ENCODE measurements at regions not wholly inside any gene's neighbourhood (a gene's known extent, or its start where the extent isn't known, plus 50 kb on each side); places are given as distances from the start of the nearest gene placed in this dataset.

DNA sequence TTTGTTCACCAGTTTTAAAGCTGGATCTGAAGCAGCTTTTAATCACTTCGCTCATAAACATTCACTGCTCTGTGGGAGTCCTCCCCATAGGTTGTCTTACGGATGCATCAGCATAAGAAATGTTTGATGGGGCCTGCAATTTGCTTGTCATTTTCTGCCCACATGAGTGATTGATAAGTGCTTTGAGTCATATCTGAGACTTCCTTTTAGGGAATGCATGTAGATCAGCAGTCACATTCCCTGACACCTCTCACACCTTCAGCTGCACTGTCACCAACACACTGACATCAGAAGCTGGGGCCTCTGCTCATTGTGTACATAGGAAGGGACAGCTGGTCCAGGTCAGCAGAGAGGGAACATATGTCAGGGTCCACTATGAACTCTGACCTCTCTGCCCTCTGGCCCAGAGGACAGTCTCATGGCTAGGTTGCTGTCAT is 84.1 kb upstream of the SPATA31D4 start:
- H3K36me3 Mint-ChIP-seq (ENCODE audit: low read depth) = no peaks in the 10 kb centered on the region
- no peaks in the 10 kb centered on the region for H3K9me3 Mint-ChIP-seq
- no peak overlapping the region for H3K4me3 Mint-ChIP-seq
- H3K27ac Mint-ChIP-seq = no peak overlapping the region
- H3K4me1 Mint-ChIP-seq (ENCODE audit: low read depth) = no peaks in the 10 kb centered on the region
- H3K27me3 Mint-ChIP-seq = no peaks in the 10 kb centered on the region
- intact Hi-C loops (cut with micrococcal nuclease) = no loop called here

DNA sequence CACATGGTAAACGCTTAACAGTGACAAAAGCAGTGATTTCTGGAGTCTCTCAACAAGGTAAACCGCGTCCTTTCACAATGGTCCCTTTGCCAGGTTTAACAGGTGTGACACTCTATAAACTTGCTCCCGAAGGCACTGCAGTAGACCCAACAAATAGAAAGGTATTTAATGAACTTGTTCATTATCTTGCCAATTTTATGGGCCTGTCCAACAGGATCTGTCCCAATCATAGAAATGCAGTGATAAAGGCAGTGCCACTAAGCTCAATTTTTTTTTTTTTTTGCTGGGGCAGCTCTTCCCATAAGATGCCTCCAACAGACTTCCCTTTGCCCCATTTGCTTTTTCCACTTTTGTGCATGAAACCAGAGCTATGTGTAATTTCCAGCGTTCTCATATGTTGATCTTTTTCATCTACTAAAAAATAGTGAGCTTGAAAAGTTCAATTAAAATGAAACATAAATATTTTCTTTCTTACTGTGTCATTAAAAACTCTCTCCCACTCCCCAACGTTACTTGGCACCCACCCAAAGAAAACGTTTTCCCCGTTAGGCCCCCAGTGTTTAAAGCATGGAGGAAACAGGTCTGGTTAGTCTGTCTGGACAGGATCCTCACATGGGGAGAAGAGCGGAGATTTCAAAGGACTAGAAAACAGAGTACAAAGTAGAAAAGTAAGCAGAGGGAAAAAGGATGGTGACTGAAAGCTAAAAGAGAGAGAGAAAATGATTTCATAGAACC is 80.9 kb upstream of the SPATA31D4 start:
- H3K36me3 Mint-ChIP-seq (ENCODE audit: low read depth) = no peaks in the 10 kb centered on the region
- no peaks in the 10 kb centered on the region for H3K4me1 Mint-ChIP-seq (ENCODE audit: low read depth)
- no peaks in the 10 kb centered on the region for H3K9me3 Mint-ChIP-seq
- intact Hi-C loops (cut with micrococcal nuclease) = loop anchor here (5.0 kb wide), 1 partner anchor 325 kb away; no protein-coding TSS in a partner anchor
- no peaks in the 10 kb centered on the region for H3K27me3 Mint-ChIP-seq
- H3K27ac Mint-ChIP-seq = no peak overlapping the region
- H3K4me3 Mint-ChIP-seq = no peak overlapping the region

DNA sequence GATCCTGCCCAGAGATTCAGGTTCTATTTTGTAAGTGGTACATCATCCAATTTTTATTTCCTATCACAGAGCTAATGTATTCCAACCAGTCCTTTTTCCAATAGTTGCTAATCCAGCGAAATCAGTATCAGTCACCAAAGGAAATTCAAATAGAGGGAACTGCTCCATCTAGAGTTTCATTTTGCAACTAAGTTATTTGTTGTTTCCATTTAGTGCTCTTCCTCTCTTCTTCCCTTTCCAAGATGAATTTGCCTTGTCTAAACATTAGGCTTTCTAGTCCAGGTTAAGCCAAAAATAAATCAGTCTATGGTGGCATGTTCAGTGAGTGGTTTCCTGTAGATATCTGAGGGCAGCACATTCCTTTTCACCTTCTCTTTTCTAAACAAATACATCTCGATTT is 79.8 kb upstream of the SPATA31D4 start:
- no peaks in the 10 kb centered on the region for H3K27me3 Mint-ChIP-seq
- no peak overlapping the region for H3K27ac Mint-ChIP-seq
- no peak overlapping the region for H3K4me3 Mint-ChIP-seq
- intact Hi-C loops (cut with micrococcal nuclease) = loop anchor here (5.0 kb wide), 1 partner anchor 326 kb away; no protein-coding TSS in a partner anchor
- no peaks in the 10 kb centered on the region for H3K9me3 Mint-ChIP-seq
- H3K36me3 Mint-ChIP-seq (ENCODE audit: low read depth) = no peaks in the 10 kb centered on the region
- H3K4me1 Mint-ChIP-seq (ENCODE audit: low read depth) = no peaks in the 10 kb centered on the region

DNA sequence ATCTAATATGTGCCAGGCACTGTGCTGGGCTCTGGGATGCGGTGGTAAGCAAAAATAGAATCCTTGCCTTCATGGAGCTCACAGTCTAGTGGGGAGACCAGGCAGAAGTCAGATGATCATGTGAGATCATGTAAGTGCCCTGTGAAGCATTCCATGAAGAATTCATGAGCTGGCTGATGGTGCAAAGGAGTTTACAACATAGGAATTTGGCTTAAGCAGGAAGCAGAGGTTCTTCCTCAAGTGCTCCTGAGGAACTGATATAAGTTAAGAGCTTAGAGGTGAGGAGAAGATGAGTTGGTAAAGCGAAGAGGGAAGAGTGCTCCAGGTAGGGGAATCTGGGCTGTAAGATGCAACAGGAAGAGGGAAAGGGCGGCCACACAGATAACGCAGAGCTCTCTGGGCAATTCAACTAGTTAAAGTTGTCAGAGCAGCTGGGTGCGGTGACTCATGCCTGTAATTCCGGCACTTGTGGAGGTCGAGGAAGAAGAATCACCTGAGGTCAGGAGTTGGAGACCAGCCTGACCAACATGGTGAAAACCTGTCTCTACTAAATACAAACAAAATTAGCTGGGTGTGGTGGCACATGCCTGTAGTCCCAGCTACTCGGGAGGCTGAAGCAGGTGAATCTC is 78.5 kb upstream of the SPATA31D4 start:
- intact Hi-C loops (cut with micrococcal nuclease) = loop anchor here (5.0 kb wide), 1 partner anchor 327 kb away; no protein-coding TSS in a partner anchor
- Mint-ChIP-seq H3K4me3 (no peak overlapping the region), H3K36me3 (ENCODE audit: low read depth) (no peaks in the 10 kb centered on the region)

DNA sequence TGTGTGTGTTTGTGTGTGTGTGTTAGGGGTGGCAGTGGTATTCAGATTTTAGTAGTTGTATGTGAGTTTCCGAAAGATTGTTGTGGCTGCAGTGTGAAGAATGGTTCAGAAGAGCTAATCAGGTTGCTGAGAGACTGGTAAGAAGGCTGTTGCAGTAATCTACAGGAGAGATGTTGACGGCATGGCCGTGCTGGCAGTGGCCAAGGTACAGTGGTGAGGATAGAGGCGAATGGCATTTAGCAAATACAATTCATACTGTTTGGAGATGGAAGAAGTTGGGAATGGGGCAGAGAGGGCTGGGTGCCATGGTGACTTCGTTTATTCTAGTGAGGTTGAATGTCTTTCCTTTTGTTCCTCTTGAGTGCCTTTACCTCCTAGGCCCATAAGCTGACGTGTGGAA is 77.5 kb upstream of the SPATA31D4 start:
- Mint-ChIP-seq H3K4me1 (ENCODE audit: low read depth) (no peaks in the 10 kb centered on the region), H3K36me3 (ENCODE audit: low read depth) (no peaks in the 10 kb centered on the region), H3K4me3 (no peak overlapping the region), H3K27me3 (no peaks in the 10 kb centered on the region), H3K27ac (no peak overlapping the region), H3K9me3 (no peaks in the 10 kb centered on the region)
- intact Hi-C loops (cut with micrococcal nuclease) = no loop called here

More for the DNA sequence above, 78.5 kb upstream of the SPATA31D4 start:
- Mint-ChIP-seq H3K9me3 (no peaks in the 10 kb centered on the region), H3K4me1 (ENCODE audit: low read depth) (no peaks in the 10 kb centered on the region), H3K27ac (no peak overlapping the region), H3K27me3 (no peaks in the 10 kb centered on the region)

DNA sequence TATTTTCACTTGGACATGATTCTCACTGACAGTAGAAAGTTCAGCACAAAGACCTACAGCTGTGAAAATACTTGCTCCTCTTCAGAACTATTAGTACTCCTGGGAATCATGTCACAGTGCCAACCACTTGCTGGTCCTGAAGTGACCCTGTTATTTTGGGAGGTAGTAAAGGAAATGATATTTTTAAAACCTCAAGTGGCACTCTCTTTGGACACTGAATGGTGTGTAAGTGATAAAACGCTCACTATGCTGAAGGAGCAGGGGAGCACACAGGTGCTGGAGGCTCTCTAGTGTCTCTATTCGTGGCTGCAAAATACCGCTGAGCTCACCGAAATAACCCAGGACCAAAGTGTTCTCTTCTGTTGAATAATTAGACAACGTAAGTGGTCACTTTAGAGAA is 76.9 kb upstream of the SPATA31D4 start:
- Mint-ChIP-seq H3K4me1 (ENCODE audit: low read depth) (no peaks in the 10 kb centered on the region), H3K27ac (no peak overlapping the region), H3K27me3 (no peaks in the 10 kb centered on the region), H3K36me3 (ENCODE audit: low read depth) (no peaks in the 10 kb centered on the region), H3K4me3 (no peak overlapping the region), H3K9me3 (no peaks in the 10 kb centered on the region)
- intact Hi-C loops (cut with micrococcal nuclease) = no loop called here

DNA sequence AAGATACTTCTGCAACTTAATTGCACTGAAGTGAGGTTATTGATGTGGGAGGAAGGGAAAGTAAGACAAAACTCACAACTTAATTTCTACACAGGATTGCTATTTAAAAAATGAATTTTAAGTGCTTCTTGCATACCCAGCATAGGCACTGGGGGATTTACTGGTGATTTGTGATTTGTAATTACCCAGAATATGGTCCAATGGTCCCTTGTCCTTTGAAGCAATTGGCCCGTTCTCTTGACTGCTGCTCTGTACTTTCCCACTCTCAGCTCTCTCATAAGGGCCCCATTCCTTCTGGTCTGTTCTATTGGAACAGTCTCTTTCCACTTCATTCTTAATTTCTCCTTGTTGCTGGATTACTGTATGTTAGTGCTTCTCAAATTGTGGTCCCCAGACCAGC is 75.4 kb upstream of the SPATA31D4 start:
- intact Hi-C loops (cut with micrococcal nuclease) = no loop called here
- Mint-ChIP-seq H3K36me3 (ENCODE audit: low read depth) (no peaks in the 10 kb centered on the region), H3K4me1 (ENCODE audit: low read depth) (no peaks in the 10 kb centered on the region), H3K9me3 (no peaks in the 10 kb centered on the region), H3K27me3 (no peaks in the 10 kb centered on the region), H3K27ac (no peak overlapping the region), H3K4me3 (no peak overlapping the region)

DNA sequence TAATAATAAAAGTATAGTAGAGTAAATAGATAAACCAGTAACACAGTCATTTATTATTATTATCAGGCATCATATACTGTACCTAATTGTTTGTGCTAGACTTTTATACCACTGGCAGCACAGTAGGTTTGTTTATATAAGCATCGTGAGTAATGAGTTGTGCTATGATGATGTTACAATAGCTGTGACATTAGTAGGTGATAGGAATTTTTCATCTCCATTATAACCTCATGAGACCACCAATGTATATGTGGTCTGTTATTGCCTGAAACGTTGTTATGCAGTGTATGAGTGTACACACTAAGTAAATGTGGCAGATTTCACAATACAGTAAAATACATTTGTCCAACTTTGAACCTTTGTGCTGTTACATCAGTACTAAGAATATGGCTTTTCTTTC is 72.7 kb upstream of the SPATA31D4 start:
- no peak overlapping the region for H3K4me3 Mint-ChIP-seq
- H3K4me1 Mint-ChIP-seq (ENCODE audit: low read depth) = no peaks in the 10 kb centered on the region
- intact Hi-C loops (cut with micrococcal nuclease) = no loop called here
- H3K27me3 Mint-ChIP-seq = no peaks in the 10 kb centered on the region
- H3K27ac Mint-ChIP-seq = no peak overlapping the region
- no peaks in the 10 kb centered on the region for H3K9me3 Mint-ChIP-seq
- H3K36me3 Mint-ChIP-seq (ENCODE audit: low read depth) = no peaks in the 10 kb centered on the region

DNA sequence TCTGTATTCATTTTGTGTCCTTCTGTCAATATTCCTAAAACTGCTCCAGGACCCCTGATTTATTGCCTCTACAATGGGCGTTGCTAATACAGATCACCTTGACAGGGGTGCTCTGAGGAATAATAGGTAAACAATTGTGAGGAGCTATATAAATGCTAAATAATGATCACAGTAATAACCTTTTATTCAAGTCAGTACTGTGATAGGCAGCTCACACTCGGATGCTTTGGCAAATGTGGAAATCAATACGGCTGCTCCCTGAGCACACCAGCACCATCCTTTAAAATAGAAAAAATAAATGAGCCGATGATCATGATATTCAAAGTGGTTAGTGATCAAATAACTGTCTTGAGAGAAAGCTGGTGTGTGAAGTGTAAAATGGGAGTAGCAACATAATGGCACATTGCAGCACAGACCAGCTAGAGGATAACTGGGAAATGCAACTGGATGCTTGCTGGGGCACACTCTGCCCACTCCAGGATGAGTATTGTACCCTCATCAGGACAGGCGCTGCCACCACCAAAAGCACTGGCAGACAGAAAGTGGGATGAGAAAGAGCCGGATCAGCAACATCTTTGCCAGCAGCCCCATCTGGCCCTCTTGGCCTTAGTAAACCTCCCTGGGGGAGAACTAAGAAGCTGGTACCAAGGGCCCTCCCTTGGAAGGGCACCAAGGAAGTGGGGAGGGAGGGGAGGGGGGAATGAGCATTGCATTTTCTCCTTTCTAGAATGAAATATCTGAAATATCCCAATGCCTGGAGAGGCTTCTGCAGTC is 69.4 kb upstream of the SPATA31D4 start:
- no peaks in the 10 kb centered on the region for H3K27me3 Mint-ChIP-seq
- H3K9me3 Mint-ChIP-seq = no peaks in the 10 kb centered on the region
- H3K4me1 Mint-ChIP-seq (ENCODE audit: low read depth) = no peaks in the 10 kb centered on the region
- H3K27ac Mint-ChIP-seq = no peak overlapping the region
- intact Hi-C loops (cut with micrococcal nuclease) = no loop called here
- no peaks in the 10 kb centered on the region for H3K36me3 Mint-ChIP-seq (ENCODE audit: low read depth)
- H3K4me3 Mint-ChIP-seq = no peak overlapping the region

DNA sequence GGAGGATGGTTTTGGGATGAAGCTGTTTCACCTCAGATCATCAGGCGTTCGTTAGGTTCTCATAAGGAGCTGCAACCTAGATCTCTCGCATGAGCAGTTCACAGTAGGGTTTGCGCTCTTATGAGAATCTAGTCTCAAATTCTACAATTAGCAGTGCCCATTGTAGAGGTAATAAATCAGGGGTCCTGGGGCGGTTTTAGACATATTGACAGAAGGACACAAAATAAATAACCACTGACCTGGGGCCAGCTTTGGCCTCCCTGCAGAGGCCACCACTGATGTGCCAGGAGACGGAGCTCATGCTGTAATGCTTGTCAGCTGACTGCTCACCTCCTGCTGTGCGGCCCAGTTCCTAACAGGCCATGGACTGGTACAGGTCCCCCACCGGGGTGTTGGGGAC is 67.6 kb upstream of the SPATA31D4 start:
- H3K36me3 Mint-ChIP-seq (ENCODE audit: low read depth) = no peaks in the 10 kb centered on the region
- no peak overlapping the region for H3K27ac Mint-ChIP-seq
- intact Hi-C loops (cut with micrococcal nuclease) = no loop called here
- H3K4me1 Mint-ChIP-seq (ENCODE audit: low read depth) = no peaks in the 10 kb centered on the region
- H3K27me3 Mint-ChIP-seq = no peaks in the 10 kb centered on the region
- H3K4me3 Mint-ChIP-seq = no peak overlapping the region
- no peaks in the 10 kb centered on the region for H3K9me3 Mint-ChIP-seq

DNA sequence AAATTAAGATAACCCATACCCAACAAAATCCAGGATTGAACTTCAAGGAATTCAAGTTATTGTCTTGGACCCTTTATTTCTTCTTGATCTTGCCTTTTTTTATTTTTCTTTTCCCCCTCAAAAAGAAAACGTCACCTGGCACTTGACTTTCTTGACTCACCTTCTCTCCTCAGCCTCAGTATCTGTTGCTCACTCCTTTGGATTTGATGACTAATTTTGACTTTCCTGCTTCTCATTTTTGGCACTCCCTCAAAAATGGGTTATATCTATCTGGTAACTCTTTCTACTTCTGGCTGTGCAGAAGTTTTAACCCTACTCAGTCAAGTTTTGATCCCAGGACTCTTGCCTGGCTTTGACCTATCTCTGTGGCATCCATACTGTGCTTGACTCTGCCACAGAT is 66.6 kb upstream of the SPATA31D4 start:
- Mint-ChIP-seq H3K27me3 (no peaks in the 10 kb centered on the region), H3K9me3 (no peaks in the 10 kb centered on the region), H3K27ac (no peak overlapping the region), H3K36me3 (ENCODE audit: low read depth) (no peaks in the 10 kb centered on the region), H3K4me1 (ENCODE audit: low read depth) (no peaks in the 10 kb centered on the region), H3K4me3 (no peak overlapping the region)
- intact Hi-C loops (cut with micrococcal nuclease) = no loop called here

DNA sequence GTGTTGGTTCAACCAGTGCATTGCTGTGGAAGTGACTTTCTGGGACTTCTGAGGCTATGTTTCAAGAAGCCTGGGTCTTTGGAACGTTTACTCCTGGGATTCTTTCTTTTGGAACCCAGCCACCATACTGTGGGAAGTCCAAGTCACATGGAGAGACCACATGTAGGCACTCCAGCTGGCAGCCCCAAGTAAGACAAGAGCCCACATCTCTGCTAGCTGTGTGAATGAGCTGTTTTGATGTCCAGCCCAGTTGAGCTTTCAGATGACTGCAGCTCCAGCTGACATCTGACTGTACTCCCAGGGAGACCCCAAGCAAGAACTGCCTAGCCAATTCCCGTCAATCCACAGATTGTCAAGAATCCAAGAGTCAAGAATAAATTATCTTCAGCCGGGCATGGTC is 60.1 kb upstream of the SPATA31D4 start:
- H3K27ac Mint-ChIP-seq = no peak overlapping the region

DNA sequence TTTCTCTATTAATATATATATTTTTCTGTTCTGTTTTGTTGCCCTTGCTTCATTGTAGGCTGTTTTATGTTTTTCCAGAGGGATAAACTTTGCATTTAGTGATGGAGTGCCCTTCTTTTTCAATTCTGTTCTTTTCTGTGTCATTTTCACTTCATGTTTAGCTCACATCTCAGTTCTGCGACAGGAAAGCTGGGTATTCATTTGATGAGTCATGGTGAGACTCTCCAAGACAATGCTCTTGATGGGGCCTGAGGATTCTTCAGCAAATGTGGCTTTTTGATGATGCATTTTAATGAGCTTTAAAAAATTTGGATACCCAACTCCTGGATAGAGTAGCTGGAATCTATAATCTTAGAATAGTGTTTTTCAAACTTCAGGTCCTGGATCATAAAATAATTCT is 56.5 kb upstream of the SPATA31D4 start:
- no peaks in the 10 kb centered on the region for H3K36me3 Mint-ChIP-seq (ENCODE audit: low read depth)
- intact Hi-C loops (cut with micrococcal nuclease) = no loop called here
- H3K27me3 Mint-ChIP-seq = no peaks in the 10 kb centered on the region
- peaks cover 6% of the 10 kb centered on the region for H3K4me1 Mint-ChIP-seq (ENCODE audit: low read depth)
- H3K9me3 Mint-ChIP-seq = peaks cover 21% of the 10 kb centered on the region
- no peak overlapping the region for H3K4me3 Mint-ChIP-seq
- no peak overlapping the region for H3K27ac Mint-ChIP-seq

More for the DNA sequence above, 60.1 kb upstream of the SPATA31D4 start:
- Mint-ChIP-seq H3K4me1 (ENCODE audit: low read depth) (no peaks in the 10 kb centered on the region), H3K9me3 (peaks cover 12% of the 10 kb centered on the region), H3K4me3 (no peak overlapping the region), H3K36me3 (ENCODE audit: low read depth) (no peaks in the 10 kb centered on the region), H3K27me3 (no peaks in the 10 kb centered on the region)
- intact Hi-C loops (cut with micrococcal nuclease) = no loop called here

DNA sequence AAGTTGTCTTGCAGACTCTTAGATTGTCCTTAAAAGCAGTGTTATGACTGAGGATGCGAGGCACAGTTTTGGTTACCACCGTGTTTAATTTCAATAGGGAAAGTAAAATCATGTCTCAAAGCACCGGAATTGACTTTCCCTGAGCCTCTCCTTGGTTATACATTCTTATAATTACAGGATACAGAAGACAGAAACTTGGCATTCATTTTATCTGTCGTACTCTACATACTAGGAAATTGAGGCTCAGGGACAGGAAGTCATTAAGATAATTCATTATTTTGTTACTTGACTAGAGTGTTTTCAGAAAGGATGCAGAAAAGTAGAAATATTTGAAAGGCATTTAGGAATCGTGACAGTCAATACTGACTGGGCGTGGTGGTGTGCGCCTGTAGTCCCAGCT is 54.0 kb upstream of the SPATA31D4 start:
- H3K4me1 Mint-ChIP-seq (ENCODE audit: low read depth) = peaks cover 6% of the 10 kb centered on the region
- H3K27me3 Mint-ChIP-seq = no peaks in the 10 kb centered on the region
- no peaks in the 10 kb centered on the region for H3K36me3 Mint-ChIP-seq (ENCODE audit: low read depth)
- intact Hi-C loops (cut with micrococcal nuclease) = no loop called here
- peaks cover 9% of the 10 kb centered on the region for H3K9me3 Mint-ChIP-seq
- H3K27ac Mint-ChIP-seq = no peak overlapping the region
- H3K4me3 Mint-ChIP-seq = no peak overlapping the region
